Muscle of back (tissue), 3 donors: ENCODE measurements at regions not wholly inside any gene's neighbourhood (a gene's known extent, or its start where the extent isn't known, plus 50 kb on each side); places are given as distances from the start of the nearest gene placed in this dataset.
"Not testable (repeated sequence)": the region's sequence is repeated elsewhere in the genome, so short reads cannot be mapped to it uniquely, and the experiment has no call there.

ENCODE experiments used
- DNase-seq, 3 donors: peaks; one replicate each; pipeline versions ENCODE4 v3.0.0 to v3.0.0-alpha.2; 2013

DNA sequence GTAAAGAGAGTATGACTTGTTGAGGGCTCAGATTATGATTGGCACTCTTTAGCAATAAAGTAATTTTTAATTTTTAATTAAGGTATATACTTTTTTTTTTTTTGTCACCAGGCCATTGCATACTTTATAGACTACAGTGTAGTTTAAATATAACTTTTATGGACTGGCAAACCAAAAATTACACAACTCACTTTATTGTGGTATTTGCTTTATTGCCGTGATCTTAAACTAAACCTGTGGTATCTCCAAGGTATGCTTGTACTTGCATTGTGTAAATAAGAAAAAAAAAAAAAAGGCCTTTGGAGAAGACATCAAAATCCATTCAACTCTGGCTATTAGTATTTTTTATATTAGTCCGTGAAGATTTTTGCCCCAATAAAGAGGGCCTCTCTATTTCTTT lies 646.7 kb upstream of the FOXG1 start:
- no peak for DNase-seq

DNA sequence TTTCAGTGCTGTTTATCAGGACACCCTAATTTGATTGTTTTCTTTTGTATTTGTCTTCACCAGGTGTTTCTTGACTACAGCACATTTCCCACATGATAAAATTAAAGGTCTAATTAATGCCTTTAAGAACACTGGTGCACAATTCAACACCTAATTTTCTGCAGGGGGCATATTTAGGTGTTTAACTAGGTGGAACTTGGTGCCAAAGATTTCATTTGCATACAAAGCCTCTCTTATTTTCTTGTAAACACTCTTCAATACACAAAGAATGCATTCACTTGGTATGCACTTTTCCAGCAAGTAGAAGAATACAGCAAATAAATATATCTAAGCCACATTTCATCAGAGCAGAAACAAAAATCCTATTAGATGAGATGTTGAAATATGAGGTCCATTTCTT lies 646.2 kb upstream of the FOXG1 start:
- DNase-seq = no peak

GRCh38 chr14:28121512-28122297 lies 644.9 kb upstream of the FOXG1 start:
- no peak for DNase-seq

DNA sequence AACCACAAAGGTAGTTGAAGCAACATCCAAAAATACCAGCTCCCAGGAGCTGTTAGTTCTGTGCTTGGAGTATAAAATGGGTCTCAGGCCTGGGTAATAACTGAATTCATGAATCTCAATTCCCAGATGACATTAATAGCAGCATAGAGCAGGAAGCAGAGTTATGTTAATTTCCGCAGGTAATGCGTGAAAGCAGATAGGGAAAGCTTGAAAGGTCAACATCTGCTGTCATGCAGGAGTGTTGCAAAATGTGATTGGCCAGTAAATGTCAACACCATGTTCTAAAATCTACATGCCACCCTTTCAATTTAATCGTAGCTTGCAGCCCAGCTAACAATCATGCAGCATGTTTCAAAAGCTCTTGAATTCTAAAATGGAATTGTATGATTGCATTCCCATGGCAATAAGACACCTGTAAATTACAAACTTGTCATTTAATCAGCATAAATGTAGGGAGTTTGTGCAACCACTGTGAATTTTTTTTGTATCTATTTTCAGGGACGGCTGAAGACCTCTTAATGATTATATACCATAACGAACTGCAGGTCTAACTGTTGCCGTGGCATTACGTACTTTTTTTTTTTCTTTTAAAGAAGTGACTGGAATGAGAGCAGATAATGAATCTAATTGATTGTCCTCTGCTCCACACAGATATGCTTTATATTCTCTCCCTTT lies 635.8 kb upstream of the FOXG1 start:
- no peak for DNase-seq

- peak; percentile 6 to 62 (median 14) for DNase-seq
These were observed 628.2 kb upstream of the FOXG1 start for GRCh38 chr14:28138341-28138740.

GRCh38 chr14:28141662-28142061 lies 624.9 kb upstream of the FOXG1 start:
- no peak for DNase-seq

DNA sequence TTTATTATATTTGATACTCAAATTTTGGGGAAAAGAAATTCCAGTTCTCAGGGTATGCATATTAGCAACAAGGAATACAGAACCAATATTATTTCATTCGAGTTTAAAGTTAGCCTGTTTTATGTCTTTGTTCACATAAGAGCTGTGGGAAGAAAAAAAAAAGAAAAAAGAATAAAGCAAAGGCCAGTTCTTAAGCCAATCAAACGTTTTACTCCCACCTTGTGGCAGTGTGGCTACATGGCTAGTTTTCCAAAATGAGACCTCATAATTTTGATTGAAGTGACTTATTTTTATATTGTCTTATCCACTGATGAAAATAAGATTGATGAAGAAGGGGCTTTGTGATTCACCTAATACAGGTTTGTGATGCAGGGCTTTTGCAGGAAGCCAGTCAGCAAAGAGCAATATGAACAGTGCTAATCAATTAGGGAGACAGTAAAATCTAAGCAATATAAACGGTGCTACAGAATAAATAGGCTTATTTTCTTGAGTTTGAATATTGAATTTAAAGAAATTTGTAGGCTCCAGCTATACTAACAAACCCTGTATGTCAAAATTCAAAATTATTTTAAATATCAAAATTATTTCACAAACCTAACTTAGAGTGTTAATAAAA lies 624.1 kb upstream of the FOXG1 start:
- peak; percentile 10 to 53 (median 22) for DNase-seq

DNA sequence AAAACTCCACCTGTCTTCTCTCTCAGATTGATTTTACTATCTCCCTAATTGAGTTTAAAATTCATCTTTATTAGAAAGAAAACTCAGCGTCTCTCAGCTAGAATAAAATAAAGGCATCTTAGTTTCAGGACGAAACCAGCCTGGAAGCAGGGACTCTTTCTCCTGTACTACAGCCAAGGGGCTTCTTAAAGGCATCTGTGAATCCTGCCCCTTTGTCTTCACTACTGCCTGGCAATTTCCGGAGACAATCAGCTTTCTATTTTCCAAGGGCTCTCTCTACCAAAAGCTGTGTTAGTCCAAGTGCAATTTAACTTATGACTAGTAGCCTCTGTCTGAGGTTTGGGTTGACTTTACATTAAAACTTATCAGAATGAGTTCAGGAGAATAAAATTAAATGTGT lies 623.3 kb upstream of the FOXG1 start:
- DNase-seq = no peak

DNA sequence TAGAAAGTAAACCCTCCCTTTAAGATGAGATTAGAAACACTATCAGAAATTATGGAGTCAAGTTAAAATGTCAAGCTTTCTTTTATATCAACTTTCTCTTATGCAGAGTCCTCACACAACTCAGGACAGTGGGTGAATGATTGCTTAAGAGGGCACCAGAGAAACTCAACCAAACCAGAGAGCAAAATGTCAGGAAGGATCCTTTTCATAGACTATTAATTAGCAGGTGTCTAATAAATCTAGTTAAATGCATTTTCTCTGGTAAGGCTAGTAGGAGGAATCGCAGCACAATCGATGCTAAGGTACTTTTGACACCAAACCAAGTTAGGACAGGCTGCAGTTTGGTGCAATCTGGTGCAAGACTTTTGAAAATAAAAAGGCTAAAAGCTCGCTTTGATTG lies 614.7 kb upstream of the FOXG1 start:
- no peak for DNase-seq

DNA sequence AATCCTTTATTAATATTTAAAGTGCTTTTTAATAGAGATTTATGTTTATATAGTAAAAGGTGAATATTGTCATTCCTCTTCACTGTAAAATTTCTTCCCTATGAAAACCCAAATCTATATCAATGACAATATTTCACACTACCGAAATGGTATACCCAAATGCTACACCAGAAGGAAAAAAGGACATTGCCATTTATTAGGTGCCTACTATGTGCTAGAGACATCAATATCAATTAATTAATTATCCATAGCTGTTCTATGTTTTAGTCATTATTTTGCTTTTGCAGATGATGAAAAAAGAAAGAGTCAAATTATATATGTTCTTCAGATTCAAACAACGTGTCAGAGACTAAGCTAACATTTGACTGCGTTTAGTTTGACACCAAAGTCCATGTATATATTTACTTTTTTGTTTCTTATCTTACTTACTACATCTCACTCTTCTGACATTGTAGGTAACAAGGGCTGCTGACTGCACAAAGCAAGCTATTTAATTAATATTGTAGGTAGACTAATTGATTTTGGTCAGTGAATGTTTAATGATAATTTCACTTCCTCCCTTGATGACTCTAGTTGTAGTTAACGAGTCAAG lies 614.0 kb upstream of the FOXG1 start:
- DNase-seq = no peak

DNA sequence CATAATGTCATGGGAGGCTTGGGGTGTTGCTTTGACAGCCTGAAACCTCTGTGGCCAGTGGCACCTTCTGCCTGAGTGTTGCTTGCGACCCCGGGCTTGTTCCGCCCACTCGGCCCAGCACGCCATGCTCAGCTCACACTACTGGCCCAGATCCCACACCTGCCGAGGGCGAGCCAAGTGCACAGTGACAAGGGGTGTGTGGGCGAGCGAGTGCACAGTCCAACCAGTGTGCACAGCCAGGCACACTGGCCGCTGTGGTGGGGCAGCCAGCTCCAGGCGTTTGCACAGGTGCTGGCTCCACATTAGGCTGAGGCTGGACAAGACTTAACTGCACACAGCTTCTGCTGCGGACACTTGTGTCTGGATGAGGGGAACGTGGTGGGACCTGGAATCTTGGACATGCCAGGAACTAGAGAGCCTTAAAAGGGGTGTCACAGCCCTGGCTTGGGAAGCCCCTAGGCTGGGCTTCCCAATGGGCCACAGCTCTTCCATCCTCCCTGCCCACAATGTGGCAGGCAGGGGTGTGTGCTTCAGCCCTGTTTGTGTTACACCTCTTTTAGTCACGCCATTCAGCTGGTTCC lies 609.2 kb upstream of the FOXG1 start:
- DNase-seq = no peak

- no peak for DNase-seq
These were observed 608.4 kb upstream of the FOXG1 start for GRCh38 chr14:28157887-28158791.

DNA sequence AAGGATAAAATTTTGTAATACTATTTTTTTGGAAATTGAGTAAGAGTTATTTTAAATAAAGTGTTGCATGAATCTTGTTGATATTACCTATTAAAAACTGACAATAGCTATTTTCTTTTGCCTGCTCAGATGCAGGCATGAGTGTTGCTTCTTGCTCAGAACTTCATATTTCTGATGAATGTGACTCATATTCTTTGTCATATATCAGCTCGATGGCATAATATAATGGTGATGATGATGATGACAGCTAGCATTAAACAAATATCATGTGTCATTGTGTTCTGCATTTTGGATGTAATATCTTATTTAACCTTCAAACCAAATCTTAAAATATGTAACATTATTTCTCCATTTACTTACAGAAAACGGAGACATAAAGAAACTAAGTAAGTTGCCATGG lies 605.5 kb upstream of the FOXG1 start:
- DNase-seq = no peak

- DNase-seq = no peak
These were observed 603.4 kb upstream of the FOXG1 start for GRCh38 chr14:28163233-28163632.

- no peak for DNase-seq
These were observed 602.7 kb upstream of the FOXG1 start for GRCh38 chr14:28163897-28164296.

DNA sequence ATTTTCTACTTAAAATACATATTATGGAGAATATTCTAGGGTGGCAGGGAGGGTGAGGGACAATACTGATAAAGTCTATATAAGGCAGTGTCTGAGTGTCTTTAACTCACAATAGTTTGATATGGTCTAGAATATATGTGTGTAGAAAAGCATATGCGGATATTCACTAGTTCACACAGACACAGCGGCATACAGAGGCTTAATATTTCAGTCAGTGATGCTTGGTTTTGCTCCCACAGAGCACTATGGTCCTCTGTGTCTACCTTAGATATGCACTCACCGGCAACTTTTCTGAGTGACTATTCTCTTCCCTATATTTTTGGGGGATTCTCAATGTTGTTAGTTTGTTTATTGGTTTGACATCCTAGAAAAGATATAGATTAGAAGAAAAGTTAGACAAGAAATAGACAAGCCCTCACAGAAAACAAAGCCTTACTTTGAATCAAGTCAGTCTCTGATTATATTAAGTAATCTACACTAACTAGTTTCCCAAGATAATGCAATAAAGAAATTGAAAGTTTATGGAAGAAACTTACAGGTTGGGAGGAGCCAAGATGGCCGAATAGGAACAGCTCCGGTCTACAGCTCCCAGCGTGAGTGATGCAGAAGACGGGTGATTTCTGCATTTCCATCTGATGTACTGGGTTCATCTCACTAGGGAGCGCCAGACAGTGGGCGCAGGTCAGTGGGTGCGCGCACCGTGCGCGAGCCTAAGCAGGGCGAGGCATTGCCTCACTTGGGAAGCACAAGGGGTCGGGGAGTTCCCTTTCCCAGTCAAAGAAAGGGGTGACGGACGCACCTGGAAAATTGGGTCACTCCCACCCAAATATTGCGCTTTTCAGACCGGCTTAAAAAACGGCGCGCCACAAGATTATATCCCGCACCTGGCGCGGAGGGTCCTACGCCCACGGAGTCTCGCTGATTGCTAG lies 578.4 kb upstream of the FOXG1 start:
- not testable (repeated sequence) for DNase-seq

- no peak for DNase-seq
These were observed 569.7 kb upstream of the FOXG1 start for GRCh38 chr14:28196878-28197277.

DNA sequence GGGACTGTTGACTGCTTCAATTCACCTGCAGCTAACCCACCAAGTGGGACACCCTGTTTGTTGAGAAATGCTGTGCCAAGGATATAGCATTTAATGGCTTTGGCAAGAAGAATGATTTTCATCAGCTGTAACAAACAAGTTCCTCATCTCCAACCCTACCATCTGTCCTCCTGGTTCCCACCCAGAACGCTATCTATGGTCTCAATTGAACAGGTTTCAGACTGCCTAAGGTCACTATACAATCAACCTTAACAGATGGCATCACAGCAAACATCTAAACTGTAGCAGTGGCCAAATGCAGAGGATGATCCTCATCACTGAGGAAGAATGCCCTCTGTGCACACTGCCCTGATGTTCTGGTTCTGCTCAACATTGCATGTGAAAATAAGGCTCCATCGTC lies 546.2 kb upstream of the FOXG1 start:
- DNase-seq = no peak

DNA sequence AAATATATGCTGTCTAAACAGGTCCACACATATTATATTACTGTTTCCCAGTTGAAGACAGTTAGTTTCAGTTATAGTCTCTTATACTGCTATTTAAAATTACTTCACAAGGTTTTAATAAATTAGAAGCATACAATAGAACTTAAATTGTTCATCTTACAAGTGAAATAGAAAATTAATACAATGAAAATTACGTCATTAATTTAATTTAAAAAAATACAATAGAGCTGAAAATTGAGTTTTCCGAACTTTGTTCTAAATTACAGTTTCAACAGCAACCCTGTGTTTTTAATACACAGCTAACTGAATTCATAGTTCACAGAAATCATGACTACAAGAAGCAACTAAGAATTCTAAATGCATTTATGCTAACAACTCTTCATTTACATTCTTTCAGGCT lies 525.7 kb upstream of the FOXG1 start:
- DNase-seq = no peak

GRCh38 chr14:28242895-28243294 lies 523.7 kb upstream of the FOXG1 start:
- no peak for DNase-seq
